Fibroblast of lung (primary cell): ENCODE measurements at regions not wholly inside any gene's neighbourhood (a gene's known extent, or its start where the extent isn't known, plus 50 kb on each side); places are given as distances from the start of the nearest gene placed in this dataset.

Experiments
- EZH2 ChIP-seq: IDR thresholded peaks from 2 replicates; pipeline ENCODE4 v1.5.1; 2012; ENCODE audit warnings: low read length, control low read depth, mild to moderate bottlenecking; ENCODE audit errors: missing control alignments
- TF ChIP-seq, protein P1 (sequence below), 2 donors: IDR thresholded peaks in 1 of 2; conservative IDR thresholded peaks in 1 of 2; 1 replicate in 1 of 2; 2 replicates in 1 of 2; pipeline ENCODE4 v1.5.1; 2011 to 2012; ENCODE audit warnings: low read length in 2 of 2, control low read depth in 1 of 2, inconsistent platforms in 1 of 2, low read depth in 1 of 2, mild to moderate bottlenecking in 1 of 2

DNA sequence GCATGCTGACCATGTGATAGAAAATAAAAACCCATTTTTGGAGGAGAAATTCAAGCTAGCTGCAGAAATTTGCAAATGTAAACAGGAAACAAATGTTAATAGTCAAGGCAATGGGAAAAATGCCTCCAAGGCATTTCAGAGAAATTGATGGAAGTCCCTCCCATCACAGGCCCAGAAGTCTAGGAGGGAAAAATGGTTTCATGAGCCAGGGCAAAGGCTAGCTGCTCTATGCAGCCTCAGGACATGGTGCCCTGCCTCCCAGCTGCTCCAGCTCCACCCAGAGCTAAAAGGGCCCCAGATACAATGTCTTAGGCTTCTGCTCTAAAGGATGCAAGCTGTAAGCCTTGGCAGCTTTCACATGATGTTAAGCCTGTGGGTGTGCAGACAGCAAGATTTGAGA is 1419.4 kb upstream of the CELF4 start:
- TF ChIP-seq, protein P1, sequence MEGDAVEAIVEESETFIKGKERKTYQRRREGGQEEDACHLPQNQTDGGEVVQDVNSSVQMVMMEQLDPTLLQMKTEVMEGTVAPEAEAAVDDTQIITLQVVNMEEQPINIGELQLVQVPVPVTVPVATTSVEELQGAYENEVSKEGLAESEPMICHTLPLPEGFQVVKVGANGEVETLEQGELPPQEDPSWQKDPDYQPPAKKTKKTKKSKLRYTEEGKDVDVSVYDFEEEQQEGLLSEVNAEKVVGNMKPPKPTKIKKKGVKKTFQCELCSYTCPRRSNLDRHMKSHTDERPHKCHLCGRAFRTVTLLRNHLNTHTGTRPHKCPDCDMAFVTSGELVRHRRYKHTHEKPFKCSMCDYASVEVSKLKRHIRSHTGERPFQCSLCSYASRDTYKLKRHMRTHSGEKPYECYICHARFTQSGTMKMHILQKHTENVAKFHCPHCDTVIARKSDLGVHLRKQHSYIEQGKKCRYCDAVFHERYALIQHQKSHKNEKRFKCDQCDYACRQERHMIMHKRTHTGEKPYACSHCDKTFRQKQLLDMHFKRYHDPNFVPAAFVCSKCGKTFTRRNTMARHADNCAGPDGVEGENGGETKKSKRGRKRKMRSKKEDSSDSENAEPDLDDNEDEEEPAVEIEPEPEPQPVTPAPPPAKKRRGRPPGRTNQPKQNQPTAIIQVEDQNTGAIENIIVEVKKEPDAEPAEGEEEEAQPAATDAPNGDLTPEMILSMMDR (conservative IDR thresholded peaks at IDR 0.05 in 1 of 2, IDR thresholded peaks at IDR 0.05 in 1 of 2; ENCODE audit: low read depth in 1 of 2, low read length in 2 of 2), result no peak
- TF ChIP-seq EZH2, result no peak
